IPS-20b (cell line): ENCODE measurements at regions not wholly inside any gene's neighbourhood (a gene's known extent, or its start where the extent isn't known, plus 50 kb on each side); places are given as distances from the start of the nearest gene placed in this dataset.

Experiments used
- H3K27ac ChIP-seq: one replicate; pipeline ENCODE4 v1.5.1; 2013; ENCODE audit warnings: low read length
- H3K27me3 ChIP-seq: 2 replicates; pipeline ENCODE4 v1.6.1; 2013; ENCODE audit warnings: mild to moderate bottlenecking, low read length, inconsistent platforms; ENCODE audit not compliant: insufficient read depth
- H3K36me3 ChIP-seq: 2 replicates; pipeline ENCODE4 v1.6.1; 2013; ENCODE audit warnings: low read depth, mild to moderate bottlenecking, inconsistent platforms, low read length, moderate library complexity; ENCODE audit not compliant: insufficient read depth
- H3K4me1 ChIP-seq: 2 replicates; pipeline ENCODE4 v1.6.1; 2013; ENCODE audit warnings: mild to moderate bottlenecking, control low read depth, inconsistent platforms, low read length, moderate library complexity; ENCODE audit not compliant: insufficient read depth
- H3K4me3 ChIP-seq: 2 replicates; pipeline ENCODE4 v1.5.1; 2013; ENCODE audit warnings: mild to moderate bottlenecking, low read length, inconsistent platforms
- H3K9ac ChIP-seq: 2 replicates; pipeline ENCODE4 v1.6.1; 2013; ENCODE audit warnings: low read depth, mild to moderate bottlenecking, inconsistent platforms, low read length, moderate library complexity
- H3K9me3 ChIP-seq: 2 replicates; pipeline ENCODE4 v1.6.1; 2013; ENCODE audit warnings: mild to moderate bottlenecking, low read depth, low read length, inconsistent platforms; ENCODE audit not compliant: insufficient read depth

DNA sequence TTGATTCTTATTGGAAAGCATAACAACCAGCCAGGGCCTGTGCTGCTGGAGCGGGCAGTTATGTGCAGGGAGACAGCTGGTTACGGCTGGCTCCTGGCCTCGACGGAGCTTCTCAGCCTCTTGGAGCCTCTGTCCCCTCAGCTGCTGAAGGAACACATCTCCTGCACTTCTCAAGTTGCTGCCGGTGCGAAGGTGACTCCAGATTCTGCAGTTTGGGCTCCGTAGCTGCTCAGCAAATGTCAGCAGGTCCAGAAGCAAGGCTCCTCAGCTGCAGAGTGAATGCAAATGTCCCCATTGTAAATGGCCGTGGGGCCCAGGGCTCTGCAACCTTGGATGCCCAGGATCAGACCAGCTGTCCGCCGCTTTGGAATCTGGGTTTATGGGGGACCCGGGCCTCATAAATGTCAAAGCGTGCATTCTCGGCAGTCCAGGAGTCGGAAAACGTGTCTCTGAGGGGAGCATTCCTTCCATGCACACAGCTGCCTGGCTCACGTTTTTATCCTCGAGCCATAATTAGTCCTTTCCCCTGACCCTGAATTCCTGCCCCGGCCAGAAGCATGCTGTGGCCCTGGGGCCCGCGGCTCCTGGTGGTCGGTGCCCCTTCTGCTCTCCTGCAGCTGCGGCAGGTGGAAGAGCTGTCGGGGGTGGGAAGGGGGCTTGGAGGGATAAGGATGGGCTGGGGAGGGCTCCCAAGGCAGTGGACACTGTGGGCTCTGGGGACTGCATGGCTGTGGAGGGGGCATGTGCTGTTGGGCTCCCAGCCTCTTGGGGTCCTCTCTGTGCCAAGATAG lies 106.0 kb downstream of the KIF26A start:
- Histone ChIP-seq H3K4me1 (no peaks in the 10 kb centered on the region; the same call in 1 of the 2 replicates), H3K9me3 (peaks cover 10% of the 10 kb centered on the region), H3K4me3 (no peak overlapping the region), H3K36me3 (no peaks in the 10 kb centered on the region), H3K9ac (no peak overlapping the region), H3K27me3 (no peaks in the 10 kb centered on the region), H3K27ac (no peak overlapping the region)

DNA sequence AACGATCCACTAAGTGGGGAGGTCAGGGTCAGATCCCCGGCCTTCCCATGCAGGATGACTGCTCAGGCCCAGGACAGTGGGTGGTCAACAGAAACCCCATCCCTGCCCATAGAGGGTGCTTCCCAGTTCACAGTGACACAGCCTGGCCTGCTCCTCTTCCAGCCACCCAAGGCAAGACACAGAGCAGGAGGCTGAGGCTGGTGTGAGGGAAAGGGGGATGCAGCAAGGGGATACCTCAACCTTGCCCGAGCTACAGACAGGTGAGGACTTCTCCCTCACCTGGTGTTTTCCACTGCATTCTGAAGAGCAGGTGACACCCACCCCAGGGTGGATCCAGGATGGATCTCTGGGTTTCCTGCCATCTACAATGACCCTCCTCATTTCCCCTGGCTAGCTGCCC lies 106.7 kb downstream of the KIF26A start:
- no peaks in the 10 kb centered on the region for H3K27me3 ChIP-seq
- peaks cover 10% of the 10 kb centered on the region for H3K9me3 ChIP-seq
- H3K27ac ChIP-seq = no peak overlapping the region
- no peaks in the 10 kb centered on the region for H3K36me3 ChIP-seq
- no peaks in the 10 kb centered on the region; the same call in 1 of the 2 replicates for H3K4me1 ChIP-seq
- H3K9ac ChIP-seq = no peak overlapping the region
- H3K4me3 ChIP-seq = no peak overlapping the region

DNA sequence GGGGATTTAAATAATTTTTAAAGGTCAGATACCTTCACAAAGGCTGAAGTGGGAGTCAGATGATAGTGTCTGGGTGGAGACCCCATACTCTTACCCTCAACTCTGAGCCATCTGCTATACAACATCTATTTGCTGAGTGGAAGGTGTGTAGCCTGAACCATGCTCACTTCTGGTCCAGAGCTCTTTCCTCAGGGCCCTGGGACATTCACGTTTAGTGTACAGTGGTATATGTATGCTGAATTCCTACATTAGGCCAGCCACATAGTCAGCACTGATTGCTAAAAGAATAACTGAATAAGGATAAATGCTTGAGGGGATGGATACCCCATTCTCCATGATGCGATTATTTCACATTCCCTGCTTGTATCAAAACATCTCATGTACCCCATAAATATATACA lies 107.3 kb downstream of the KIF26A start:
- H3K27me3 ChIP-seq = no peaks in the 10 kb centered on the region
- H3K9me3 ChIP-seq = peaks cover 10% of the 10 kb centered on the region
- H3K36me3 ChIP-seq = no peaks in the 10 kb centered on the region
- H3K4me1 ChIP-seq = no peaks in the 10 kb centered on the region
- no peak overlapping the region; the same call in 1 of the 2 replicates for H3K4me3 ChIP-seq
- no peak overlapping the region for H3K9ac ChIP-seq
- no peak overlapping the region for H3K27ac ChIP-seq

DNA sequence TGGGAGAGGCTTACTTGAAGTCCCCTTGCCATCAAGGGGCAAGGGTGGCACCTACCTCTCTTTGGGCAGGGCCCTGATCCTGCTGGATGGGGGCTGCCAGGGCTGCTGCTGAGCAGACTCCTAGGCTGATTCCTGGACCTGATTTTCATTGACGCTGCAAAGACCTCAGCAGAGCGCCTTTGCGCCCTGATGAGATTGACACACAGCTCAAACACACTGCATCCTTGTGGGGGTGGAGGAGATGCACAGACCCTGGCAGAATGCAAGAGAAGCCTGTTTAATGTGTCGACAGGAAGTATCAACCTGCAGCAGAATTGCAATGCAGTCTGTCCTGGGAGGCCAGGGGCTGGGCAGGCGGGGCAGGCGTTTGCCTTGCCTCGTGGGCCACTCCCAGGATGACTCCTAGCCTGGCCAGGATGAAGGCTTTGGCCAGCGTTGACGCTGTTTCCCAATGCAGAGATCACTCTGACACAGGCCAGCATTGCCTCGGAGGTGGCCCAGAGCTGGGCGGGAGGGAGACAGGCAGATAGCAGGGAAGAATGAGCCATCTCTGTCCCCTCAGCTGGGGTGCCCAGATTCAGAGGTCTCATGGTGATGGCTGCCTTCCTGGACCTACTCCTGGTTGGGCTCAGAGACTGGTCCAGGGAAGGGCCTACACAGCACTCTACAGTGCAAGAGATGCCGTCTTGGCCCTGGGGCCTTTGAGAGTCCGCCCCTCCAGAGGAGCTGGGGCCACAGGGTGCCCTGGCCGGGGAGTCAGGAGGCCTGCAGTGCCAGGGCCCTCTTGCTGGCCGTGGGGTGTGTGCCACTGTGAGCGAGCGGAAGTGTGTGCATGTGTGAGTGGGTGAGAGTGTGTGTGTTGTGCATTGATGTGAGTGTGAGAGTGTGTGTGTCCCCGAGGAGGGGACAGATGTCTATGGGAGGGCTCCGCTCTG lies 108.3 kb downstream of the KIF26A start:
- Histone ChIP-seq H3K4me3 (no peak overlapping the region), H3K27ac (no peak overlapping the region), H3K27me3 (no peaks in the 10 kb centered on the region), H3K36me3 (no peaks in the 10 kb centered on the region), H3K9ac (no peak overlapping the region), H3K4me1 (no peaks in the 10 kb centered on the region), H3K9me3 (peaks cover 10% of the 10 kb centered on the region)

DNA sequence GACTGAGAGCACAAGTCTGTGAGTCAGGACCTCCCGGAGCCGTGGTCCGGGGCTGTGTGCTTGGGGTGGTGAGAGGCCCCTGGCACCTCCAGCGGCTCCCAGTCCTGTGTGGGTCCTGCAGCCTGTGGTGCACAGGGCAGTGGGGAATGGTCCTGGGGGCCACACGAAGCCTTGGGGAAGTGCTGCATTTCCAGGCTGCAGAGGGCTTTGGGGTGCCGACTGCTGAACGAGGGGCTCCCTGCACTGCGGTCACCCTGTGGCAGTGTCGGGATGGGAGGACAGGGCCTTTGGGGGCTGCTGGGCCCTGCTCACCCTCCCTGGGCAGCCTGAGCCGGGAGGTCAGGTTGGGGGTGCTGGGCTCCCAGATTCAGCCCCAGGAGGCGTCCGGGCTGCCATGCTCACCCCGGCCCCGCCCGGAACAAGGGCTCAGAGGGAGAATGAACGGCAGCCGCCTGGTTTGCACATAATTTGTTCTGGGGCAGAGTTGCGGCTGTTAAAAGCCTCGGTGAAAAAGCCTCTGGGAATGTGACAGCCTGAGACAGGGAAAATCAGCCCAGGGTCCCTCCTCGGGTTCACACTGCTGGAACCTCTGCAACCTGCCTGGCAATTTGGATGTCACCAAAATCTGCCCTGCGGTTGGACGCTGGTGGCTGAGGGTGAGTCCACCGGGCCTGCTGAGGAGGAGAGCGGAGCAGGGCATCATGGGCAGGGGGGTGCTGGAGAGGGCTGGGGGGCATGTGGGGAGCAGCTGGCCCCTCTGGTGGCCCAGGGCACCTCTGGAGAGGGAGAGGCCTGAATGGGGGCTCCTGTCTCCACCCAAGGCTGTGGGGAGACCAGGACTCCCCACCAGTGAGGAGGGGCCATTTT lies 109.2 kb downstream of the KIF26A start:
- Histone ChIP-seq H3K9ac (no peak overlapping the region), H3K36me3 (no peaks in the 10 kb centered on the region), H3K27ac (no peak overlapping the region), H3K9me3 (peaks cover 10% of the 10 kb centered on the region), H3K27me3 (no peaks in the 10 kb centered on the region), H3K4me1 (no peaks in the 10 kb centered on the region), H3K4me3 (no peak overlapping the region)

DNA sequence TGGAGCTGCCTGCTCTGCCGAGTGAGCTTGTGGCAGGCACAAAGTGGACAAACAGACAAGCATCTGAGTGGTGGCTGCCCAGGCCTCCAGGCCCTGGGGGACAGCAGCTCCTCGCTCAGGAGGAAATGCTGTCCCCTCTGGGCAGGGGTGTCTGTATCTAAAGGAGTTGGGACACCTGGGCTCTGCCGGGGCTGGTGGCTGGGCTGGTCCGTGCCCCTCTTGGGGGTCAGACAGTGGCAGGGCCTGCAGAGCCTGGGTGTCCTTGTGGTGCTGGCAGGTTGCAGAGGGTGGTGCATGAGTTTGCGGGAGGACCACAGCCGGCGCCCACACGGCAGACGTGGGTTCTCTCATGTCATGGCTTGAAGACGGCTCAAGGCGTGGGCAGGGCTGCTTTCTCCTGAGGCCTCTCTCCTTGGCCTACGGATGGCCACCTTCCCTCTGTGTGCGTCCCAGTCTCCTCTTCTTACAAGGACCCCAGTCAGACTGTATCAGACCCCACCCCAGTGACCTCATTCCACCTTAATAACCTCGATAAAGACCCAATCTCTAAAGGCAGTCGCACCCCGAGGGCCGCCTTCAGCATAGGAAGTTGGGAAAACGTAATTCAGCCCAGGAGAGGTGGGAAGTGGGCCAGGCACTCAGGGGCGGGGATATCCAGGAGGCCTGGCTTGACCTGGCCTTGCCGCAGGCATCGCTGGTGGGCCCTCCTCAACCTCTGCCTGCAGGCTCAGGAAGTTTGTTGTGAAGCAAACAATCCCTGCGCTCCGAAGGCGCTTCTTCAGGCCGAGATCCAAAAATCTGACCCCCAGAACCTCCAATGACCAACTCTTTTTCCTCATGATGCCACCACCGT lies 110.0 kb downstream of the KIF26A start:
- no peaks in the 10 kb centered on the region for H3K27me3 ChIP-seq

DNA sequence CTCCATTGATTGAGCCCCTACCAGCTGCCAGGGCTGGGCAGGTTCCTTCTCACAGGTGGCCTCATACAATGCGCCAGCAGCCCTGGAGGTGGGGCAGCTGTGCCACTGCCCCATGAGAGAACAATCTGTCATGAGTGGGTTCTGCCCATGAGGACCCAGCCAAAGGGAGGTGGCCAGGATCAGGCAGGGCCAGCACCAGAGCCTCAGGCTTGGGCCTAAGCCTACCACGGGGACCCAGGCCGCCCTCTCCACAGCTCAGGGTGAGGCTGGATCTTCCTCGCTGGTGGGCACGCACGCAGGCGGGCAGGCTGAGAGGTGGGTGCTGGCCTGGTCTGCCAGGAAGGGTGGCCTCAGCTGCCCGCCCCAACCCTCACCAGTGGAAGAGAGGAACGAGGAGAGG lies 110.7 kb downstream of the KIF26A start:
- H3K9me3 ChIP-seq = peaks cover 10% of the 10 kb centered on the region
- H3K27ac ChIP-seq = no peak overlapping the region
- no peaks in the 10 kb centered on the region for H3K27me3 ChIP-seq
- no peak overlapping the region for H3K9ac ChIP-seq
- H3K4me1 ChIP-seq = no peaks in the 10 kb centered on the region
- no peaks in the 10 kb centered on the region for H3K36me3 ChIP-seq
- no peak overlapping the region for H3K4me3 ChIP-seq

More for the DNA sequence above, 110.0 kb downstream of the KIF26A start:
- Histone ChIP-seq H3K9me3 (peaks cover 10% of the 10 kb centered on the region), H3K4me1 (no peaks in the 10 kb centered on the region), H3K36me3 (no peaks in the 10 kb centered on the region), H3K9ac (no peak overlapping the region), H3K4me3 (no peak overlapping the region), H3K27ac (no peak overlapping the region)

DNA sequence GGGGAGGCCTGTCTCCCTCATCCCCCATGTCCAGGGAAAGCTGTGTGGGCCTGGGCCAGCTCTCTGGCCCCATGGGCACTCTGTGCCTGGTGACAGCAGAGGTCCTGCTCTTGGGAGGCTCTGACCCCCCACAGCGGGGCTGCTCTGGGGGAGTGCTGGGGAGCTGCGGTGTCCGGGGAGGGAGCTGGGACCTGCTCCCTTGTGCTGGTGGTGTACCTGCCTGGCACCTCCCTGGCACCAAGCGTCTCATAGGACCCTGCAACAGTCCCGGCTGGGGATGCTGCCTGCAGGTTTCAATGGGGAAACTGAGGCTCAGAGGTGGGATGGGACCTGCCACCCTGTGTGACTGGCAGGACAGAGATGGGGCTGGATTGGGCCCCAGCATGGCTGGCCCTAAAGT lies 111.3 kb downstream of the KIF26A start:
- no peaks in the 10 kb centered on the region for H3K4me1 ChIP-seq
- H3K27ac ChIP-seq = no peak overlapping the region
- no peaks in the 10 kb centered on the region for H3K36me3 ChIP-seq
- peaks cover 10% of the 10 kb centered on the region for H3K9me3 ChIP-seq
- no peaks in the 10 kb centered on the region for H3K27me3 ChIP-seq
- H3K9ac ChIP-seq = no peak overlapping the region
- H3K4me3 ChIP-seq = no peak overlapping the region

DNA sequence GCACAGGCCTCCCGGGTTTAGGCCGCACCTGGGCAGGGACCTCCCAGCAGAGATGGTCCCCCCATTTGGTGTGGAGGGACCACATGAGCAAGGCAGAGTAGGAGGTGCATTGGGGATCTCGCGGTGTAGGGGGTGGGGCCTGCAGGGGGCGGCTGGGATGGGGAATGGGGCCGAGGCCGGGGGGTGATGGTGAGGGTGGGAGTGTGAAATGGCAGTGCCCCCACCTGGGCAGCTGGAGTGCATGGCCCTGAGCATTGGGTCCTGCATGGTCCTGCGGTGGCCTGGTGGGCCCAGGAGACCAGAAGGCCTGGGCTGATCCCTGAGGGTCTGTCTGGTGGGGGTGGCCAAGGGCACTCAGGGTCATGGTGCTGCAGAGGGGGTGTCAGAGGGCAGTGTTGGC lies 111.8 kb downstream of the KIF26A start:
- Histone ChIP-seq H3K9ac (no peak overlapping the region), H3K36me3 (no peaks in the 10 kb centered on the region), H3K4me1 (no peaks in the 10 kb centered on the region), H3K27ac (no peak overlapping the region), H3K9me3 (peaks cover 6% of the 10 kb centered on the region), H3K27me3 (no peaks in the 10 kb centered on the region), H3K4me3 (no peak overlapping the region)

DNA sequence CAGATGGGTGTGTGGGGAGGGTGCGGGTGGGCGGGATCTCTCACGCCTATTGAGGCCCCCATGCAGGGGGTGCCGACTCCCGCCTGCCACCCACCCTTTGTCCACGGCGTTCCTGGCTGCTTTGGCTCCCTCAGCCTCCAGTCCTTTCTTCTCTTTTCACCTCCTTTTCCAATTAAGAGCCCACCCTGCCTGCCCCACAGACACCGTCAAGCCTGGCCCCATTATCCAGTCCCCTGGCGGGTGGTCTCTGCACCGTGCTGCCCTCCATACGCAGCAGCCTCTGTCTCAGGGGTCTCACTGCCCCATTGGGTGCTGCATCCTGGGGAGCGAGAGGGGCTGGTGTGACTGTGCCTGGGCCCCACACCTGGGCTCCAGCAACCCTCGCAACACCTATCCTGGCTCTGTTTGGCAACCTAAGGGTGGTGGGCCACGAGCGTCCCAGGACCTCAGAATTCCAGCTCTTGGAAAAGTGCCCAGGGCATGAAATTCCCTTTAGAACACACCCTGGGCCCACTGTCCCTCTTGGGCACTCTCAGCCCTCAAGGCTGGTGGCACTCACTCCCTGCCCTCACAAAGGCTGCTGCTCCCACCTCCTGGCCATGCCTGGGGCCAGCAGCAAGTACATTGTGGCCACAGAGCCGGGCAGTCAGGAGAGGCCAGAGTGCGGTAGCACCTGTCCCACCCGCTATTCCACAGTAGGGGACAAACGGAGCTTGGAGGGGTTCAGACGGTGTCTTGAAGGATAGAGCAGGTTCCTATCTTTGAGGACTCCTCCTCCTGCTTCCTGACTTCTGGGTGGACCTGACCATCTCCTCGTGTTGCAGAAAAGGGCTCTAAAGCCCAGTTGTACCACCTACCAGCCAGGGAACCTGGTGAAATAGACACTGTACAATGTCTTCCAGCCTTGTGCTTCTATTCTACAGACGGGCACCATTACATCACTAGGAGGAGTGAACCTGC lies 114.1 kb downstream of the KIF26A start:
- H3K9ac ChIP-seq = no peak overlapping the region
- no peak overlapping the region for H3K4me3 ChIP-seq
- no peaks in the 10 kb centered on the region for H3K4me1 ChIP-seq
- H3K27me3 ChIP-seq = no peaks in the 10 kb centered on the region
- H3K36me3 ChIP-seq = no peaks in the 10 kb centered on the region
- H3K27ac ChIP-seq = no peak overlapping the region
- no peaks in the 10 kb centered on the region for H3K9me3 ChIP-seq
